GM23338 (cell line): ENCODE measurements at regions not wholly inside any gene's neighbourhood (a gene's known extent, or its start where the extent isn't known, plus 50 kb on each side); places are given as distances from the start of the nearest gene placed in this dataset.

Experiments used
- ATAC-seq: fragments of 200-7000 bp; cut with Tn5 transposase; 3 replicates; pipeline ENCODE4 v1.9.1; 2020
- DNase-seq: peaks from one replicate; pipeline ENCODE4 v3.0.0-alpha.2; 2015; ENCODE audit warnings: low spot score
- H2AFZ ChIP-seq: fragments of 200-600 bp; sonication (generic); 2 replicates; pipeline ENCODE4 v1.8.0; 2016; ENCODE audit warnings: antibody characterized with exemption, mild to moderate bottlenecking, moderate library complexity
- H3F3A ChIP-seq: fragments of 200-600 bp; sonication (generic); replicated peaks from 2 replicates; pipeline ENCODE4 v1.8.0; 2017; ENCODE audit warnings: antibody characterized with exemption, mixed run types, low read depth
- H3K27ac ChIP-seq: fragments of 200-600 bp; sonication (generic); 2 replicates; pipeline ENCODE4 v1.6.1; 2016; ENCODE audit warnings: low read depth
- H3K27me3 ChIP-seq: fragments of 200-600 bp; sonication (generic); 2 replicates; pipeline ENCODE4 v1.8.0; 2016; ENCODE audit warnings: mild to moderate bottlenecking, mixed run types, moderate library complexity; ENCODE audit not compliant: insufficient read depth
- H3K36me3 ChIP-seq: fragments of 200-600 bp; sonication (generic); 2 replicates; pipeline ENCODE4 v1.8.0; 2016; ENCODE audit warnings: mild to moderate bottlenecking; ENCODE audit not compliant: insufficient read depth
- H3K4me1 ChIP-seq: fragments of 200-600 bp; sonication (generic); 2 replicates; pipeline ENCODE4 v1.8.0; 2016; ENCODE audit warnings: mild to moderate bottlenecking, moderate library complexity; ENCODE audit not compliant: insufficient read depth
- H3K4me2 ChIP-seq: fragments of 200-600 bp; sonication (generic); 2 replicates; pipeline ENCODE4 v1.7.1; 2017; ENCODE audit warnings: mixed run types
- H3K4me3 ChIP-seq: fragments of 200-600 bp; sonication (generic); 2 replicates; pipeline ENCODE4 v1.6.1; 2016; ENCODE audit warnings: mixed run types
- H3K79me2 ChIP-seq: fragments of 200-600 bp; sonication (generic); replicated peaks from 2 replicates; pipeline ENCODE4 v1.8.0; 2017; ENCODE audit warnings: mild to moderate bottlenecking; ENCODE audit not compliant: insufficient read depth
- H3K9me2 ChIP-seq: fragments of 200-600 bp; sonication (generic); 2 replicates; pipeline ENCODE4 v1.8.0; 2017; ENCODE audit not compliant: insufficient read depth
- H4K20me1 ChIP-seq: fragments of 200-600 bp; sonication (generic); replicated peaks from 2 replicates; pipeline ENCODE4 v1.8.0; 2017; ENCODE audit warnings: mild to moderate bottlenecking; ENCODE audit not compliant: insufficient read depth
- H3K27ac Mint-ChIP-seq: 2 replicates; pipeline ENCODE4 v1.8.0; 2020; ENCODE audit warnings: inconsistent platforms, mild to moderate bottlenecking, moderate library complexity, mixed read lengths
- H3K27me3 Mint-ChIP-seq: 3 replicates; pipeline ENCODE4 v1.8.0; 2022; ENCODE audit warnings: low read depth, mild to moderate bottlenecking, moderate library complexity, mixed read lengths, inconsistent platforms; ENCODE audit not compliant: insufficient read depth, poor library complexity
- H3K36me3 Mint-ChIP-seq: 3 replicates; pipeline ENCODE4 v1.8.0; 2021; ENCODE audit warnings: low read depth, mild to moderate bottlenecking, inconsistent platforms, moderate library complexity, mixed read lengths
- H3K4me1 Mint-ChIP-seq: 3 replicates; pipeline ENCODE4 v1.8.0; 2020; ENCODE audit warnings: mild to moderate bottlenecking, inconsistent platforms, mixed read lengths
- H3K4me3 Mint-ChIP-seq: 3 replicates; pipeline ENCODE4 v1.8.0; 2021; ENCODE audit warnings: moderate library complexity, mild to moderate bottlenecking, inconsistent platforms, mixed read lengths
- H3K9me3 Mint-ChIP-seq: 3 replicates; pipeline ENCODE4 v1.8.0; 2020; ENCODE audit warnings: moderate library complexity, mild to moderate bottlenecking, inconsistent platforms, mixed read lengths
- EZH2 ChIP-seq: fragments of 200-600 bp; sonication (generic); IDR thresholded peaks from one replicate; pipeline ENCODE4 v1.8.0; 2017; ENCODE audit warnings: antibody characterized with exemption, mild to moderate bottlenecking, low read depth; ENCODE audit not compliant: unreplicated experiment
- JUNB ChIP-seq: IDR thresholded peaks from one replicate; pipeline ENCODE4 v1.6.1; 2016; ENCODE audit warnings: antibody characterized with exemption; ENCODE audit not compliant: unreplicated experiment
- NANOG ChIP-seq: IDR thresholded peaks from 2 replicates; pipeline ENCODE4 v1.6.1; 2016; ENCODE audit warnings: antibody characterized with exemption, borderline replicate concordance
- POLR2AphosphoS5 ChIP-seq: IDR thresholded peaks from 2 replicates; pipeline ENCODE4 v1.6.1; 2016; ENCODE audit warnings: antibody characterized with exemption, low read depth
- ZNF114 ChIP-seq: fragments of 250-450 bp; sonication (Bioruptor Pico); IDR thresholded peaks from 2 replicates; pipeline ENCODE4 v1.5.0; 2020; ENCODE audit warnings: mild to moderate bottlenecking, moderate library complexity
- ZNF331 ChIP-seq: fragments of 250-450 bp; sonication (Bioruptor Pico); IDR thresholded peaks from 2 replicates; pipeline ENCODE4 v1.5.0; 2020; ENCODE audit warnings: low read depth, mild to moderate bottlenecking, moderate library complexity
- TF ChIP-seq, protein P1 (sequence below): IDR thresholded peaks from one replicate; pipeline ENCODE4 v1.6.1; 2018; ENCODE audit warnings: antibody characterized with exemption; ENCODE audit not compliant: unreplicated experiment
- TF ChIP-seq, protein P2 (sequence below), 2 experiments: fragments of 200-600 bp in 1 of 2; sonication (generic) in 1 of 2; conservative IDR thresholded peaks; 2 replicates each; pipeline versions ENCODE4 v1.5.1 to v1.6.1; 2016 to 2017; ENCODE audit warnings: antibody characterized with exemption in 2 of 2, low read depth in 2 of 2, mild to moderate bottlenecking in 2 of 2, moderate library complexity in 1 of 2
- TF ChIP-seq, protein P3 (sequence below): IDR thresholded peaks from 2 replicates; pipeline ENCODE4 v1.6.1; 2016; ENCODE audit warnings: antibody characterized with exemption
- TF ChIP-seq, protein P4 (sequence below): fragments of 250-450 bp; sonication (Bioruptor Pico); IDR thresholded peaks from 2 replicates; pipeline ENCODE4 v1.5.0; 2020; ENCODE audit warnings: mild to moderate bottlenecking, moderate library complexity

DNA sequence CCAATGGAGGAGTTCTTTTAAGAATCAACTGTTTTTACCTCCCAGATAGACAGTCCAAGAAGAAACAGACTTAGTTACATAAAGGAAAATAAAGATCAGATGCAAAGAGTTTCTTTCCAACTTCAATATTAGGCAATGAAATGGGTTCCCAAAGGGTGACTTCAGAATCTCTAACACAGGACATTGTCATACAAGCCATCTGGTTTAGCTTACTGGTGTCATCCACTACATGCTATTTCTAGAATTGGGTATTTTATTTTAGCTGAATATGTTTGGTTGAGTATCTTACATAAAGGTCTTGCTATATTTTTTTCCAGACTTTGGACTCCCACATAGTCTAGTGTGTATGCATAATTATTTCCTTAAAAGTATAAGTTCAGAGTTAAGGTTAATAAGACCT, 162.1 kb upstream of the SLC7A11 start:
- ATAC-seq (no peak), DNase-seq (no peak)
- TF ChIP-seq, protein P1, sequence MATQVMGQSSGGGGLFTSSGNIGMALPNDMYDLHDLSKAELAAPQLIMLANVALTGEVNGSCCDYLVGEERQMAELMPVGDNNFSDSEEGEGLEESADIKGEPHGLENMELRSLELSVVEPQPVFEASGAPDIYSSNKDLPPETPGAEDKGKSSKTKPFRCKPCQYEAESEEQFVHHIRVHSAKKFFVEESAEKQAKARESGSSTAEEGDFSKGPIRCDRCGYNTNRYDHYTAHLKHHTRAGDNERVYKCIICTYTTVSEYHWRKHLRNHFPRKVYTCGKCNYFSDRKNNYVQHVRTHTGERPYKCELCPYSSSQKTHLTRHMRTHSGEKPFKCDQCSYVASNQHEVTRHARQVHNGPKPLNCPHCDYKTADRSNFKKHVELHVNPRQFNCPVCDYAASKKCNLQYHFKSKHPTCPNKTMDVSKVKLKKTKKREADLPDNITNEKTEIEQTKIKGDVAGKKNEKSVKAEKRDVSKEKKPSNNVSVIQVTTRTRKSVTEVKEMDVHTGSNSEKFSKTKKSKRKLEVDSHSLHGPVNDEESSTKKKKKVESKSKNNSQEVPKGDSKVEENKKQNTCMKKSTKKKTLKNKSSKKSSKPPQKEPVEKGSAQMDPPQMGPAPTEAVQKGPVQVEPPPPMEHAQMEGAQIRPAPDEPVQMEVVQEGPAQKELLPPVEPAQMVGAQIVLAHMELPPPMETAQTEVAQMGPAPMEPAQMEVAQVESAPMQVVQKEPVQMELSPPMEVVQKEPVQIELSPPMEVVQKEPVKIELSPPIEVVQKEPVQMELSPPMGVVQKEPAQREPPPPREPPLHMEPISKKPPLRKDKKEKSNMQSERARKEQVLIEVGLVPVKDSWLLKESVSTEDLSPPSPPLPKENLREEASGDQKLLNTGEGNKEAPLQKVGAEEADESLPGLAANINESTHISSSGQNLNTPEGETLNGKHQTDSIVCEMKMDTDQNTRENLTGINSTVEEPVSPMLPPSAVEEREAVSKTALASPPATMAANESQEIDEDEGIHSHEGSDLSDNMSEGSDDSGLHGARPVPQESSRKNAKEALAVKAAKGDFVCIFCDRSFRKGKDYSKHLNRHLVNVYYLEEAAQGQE: no peak
- TF ChIP-seq ZNF114 (CRISPR knock-in tag) (no peak), NANOG (no peak), ZNF331 (no peak), JUNB (no peak), EZH2 (no peak), POLR2AphosphoS5 (no peak)
- Mint-ChIP-seq H3K27me3 (peaks cover 3% of the 10 kb centered on the region), H3K4me3 (no peak overlapping the region), H3K36me3 (no peaks in the 10 kb centered on the region), H3K27ac (no peak overlapping the region), H3K4me1 (peaks cover 13% of the 10 kb centered on the region; the same call in 2 of the 3 replicates), H3K9me3 (peaks cover 3% of the 10 kb centered on the region; the same call in 1 of the 3 replicates)
- Histone ChIP-seq H3K27me3 (no peaks in the 10 kb centered on the region), H3K36me3 (no peaks in the 10 kb centered on the region), H3K27ac (no peak overlapping the region), H3K4me3 (no peak overlapping the region), H3K4me1 (peaks cover 9% of the 10 kb centered on the region), H3F3A (no peaks in the 10 kb centered on the region), H4K20me1 (no peaks in the 10 kb centered on the region), H3K9me2 (no peaks in the 10 kb centered on the region; the same call in 1 of the 2 replicates), H2AFZ (no peak overlapping the region), H3K79me2 (no peaks in the 10 kb centered on the region), H3K4me2 (no peak overlapping the region)

DNA sequence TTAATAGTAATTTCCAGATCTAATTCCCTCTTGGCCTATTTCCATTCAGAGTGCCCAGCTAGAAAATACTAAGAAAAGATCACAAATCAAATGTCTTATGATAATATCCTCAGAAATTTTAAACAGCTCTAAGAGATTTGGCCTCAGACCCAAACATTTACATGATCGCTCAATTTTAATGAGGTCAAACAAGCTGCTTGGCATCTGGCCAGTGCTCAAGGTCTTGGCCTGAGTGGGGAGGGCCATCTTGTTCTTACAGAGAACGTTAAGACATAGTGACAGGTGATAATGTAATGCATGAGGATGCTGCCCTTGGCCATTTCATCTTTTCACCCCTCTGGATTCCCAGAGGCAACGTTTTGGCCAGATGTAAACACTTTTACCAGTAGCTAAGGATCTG, 159.2 kb upstream of the SLC7A11 start:
- Histone ChIP-seq H4K20me1 (no peaks in the 10 kb centered on the region), H3F3A (no peaks in the 10 kb centered on the region), H3K27ac (no peak overlapping the region), H3K4me1 (peaks cover 12% of the 10 kb centered on the region; the same call in 1 of the 2 replicates), H3K79me2 (no peaks in the 10 kb centered on the region), H3K4me2 (no peak overlapping the region), H3K4me3 (no peak overlapping the region), H3K36me3 (no peaks in the 10 kb centered on the region), H2AFZ (no peak overlapping the region), H3K9me2 (no peaks in the 10 kb centered on the region; the same call in 1 of the 2 replicates), H3K27me3 (no peaks in the 10 kb centered on the region)
- Mint-ChIP-seq H3K36me3 (no peaks in the 10 kb centered on the region), H3K27ac (no peak overlapping the region), H3K27me3 (peaks cover 3% of the 10 kb centered on the region), H3K4me1 (peaks cover 14% of the 10 kb centered on the region; the same call in 2 of the 3 replicates), H3K9me3 (peaks cover 3% of the 10 kb centered on the region; the same call in 1 of the 3 replicates), H3K4me3 (no peak overlapping the region)
- ATAC-seq: no peak
- no peak for DNase-seq
- TF ChIP-seq, protein P2, sequence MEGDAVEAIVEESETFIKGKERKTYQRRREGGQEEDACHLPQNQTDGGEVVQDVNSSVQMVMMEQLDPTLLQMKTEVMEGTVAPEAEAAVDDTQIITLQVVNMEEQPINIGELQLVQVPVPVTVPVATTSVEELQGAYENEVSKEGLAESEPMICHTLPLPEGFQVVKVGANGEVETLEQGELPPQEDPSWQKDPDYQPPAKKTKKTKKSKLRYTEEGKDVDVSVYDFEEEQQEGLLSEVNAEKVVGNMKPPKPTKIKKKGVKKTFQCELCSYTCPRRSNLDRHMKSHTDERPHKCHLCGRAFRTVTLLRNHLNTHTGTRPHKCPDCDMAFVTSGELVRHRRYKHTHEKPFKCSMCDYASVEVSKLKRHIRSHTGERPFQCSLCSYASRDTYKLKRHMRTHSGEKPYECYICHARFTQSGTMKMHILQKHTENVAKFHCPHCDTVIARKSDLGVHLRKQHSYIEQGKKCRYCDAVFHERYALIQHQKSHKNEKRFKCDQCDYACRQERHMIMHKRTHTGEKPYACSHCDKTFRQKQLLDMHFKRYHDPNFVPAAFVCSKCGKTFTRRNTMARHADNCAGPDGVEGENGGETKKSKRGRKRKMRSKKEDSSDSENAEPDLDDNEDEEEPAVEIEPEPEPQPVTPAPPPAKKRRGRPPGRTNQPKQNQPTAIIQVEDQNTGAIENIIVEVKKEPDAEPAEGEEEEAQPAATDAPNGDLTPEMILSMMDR (conservative IDR thresholded peaks at IDR 0.05; ENCODE audit: low read depth in 2 of 2): no peak
- TF ChIP-seq, protein P3, sequence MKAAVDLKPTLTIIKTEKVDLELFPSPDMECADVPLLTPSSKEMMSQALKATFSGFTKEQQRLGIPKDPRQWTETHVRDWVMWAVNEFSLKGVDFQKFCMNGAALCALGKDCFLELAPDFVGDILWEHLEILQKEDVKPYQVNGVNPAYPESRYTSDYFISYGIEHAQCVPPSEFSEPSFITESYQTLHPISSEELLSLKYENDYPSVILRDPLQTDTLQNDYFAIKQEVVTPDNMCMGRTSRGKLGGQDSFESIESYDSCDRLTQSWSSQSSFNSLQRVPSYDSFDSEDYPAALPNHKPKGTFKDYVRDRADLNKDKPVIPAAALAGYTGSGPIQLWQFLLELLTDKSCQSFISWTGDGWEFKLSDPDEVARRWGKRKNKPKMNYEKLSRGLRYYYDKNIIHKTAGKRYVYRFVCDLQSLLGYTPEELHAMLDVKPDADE: no peak
- TF ChIP-seq ZNF114 (CRISPR knock-in tag): no peak
- TF ChIP-seq, protein P4, sequence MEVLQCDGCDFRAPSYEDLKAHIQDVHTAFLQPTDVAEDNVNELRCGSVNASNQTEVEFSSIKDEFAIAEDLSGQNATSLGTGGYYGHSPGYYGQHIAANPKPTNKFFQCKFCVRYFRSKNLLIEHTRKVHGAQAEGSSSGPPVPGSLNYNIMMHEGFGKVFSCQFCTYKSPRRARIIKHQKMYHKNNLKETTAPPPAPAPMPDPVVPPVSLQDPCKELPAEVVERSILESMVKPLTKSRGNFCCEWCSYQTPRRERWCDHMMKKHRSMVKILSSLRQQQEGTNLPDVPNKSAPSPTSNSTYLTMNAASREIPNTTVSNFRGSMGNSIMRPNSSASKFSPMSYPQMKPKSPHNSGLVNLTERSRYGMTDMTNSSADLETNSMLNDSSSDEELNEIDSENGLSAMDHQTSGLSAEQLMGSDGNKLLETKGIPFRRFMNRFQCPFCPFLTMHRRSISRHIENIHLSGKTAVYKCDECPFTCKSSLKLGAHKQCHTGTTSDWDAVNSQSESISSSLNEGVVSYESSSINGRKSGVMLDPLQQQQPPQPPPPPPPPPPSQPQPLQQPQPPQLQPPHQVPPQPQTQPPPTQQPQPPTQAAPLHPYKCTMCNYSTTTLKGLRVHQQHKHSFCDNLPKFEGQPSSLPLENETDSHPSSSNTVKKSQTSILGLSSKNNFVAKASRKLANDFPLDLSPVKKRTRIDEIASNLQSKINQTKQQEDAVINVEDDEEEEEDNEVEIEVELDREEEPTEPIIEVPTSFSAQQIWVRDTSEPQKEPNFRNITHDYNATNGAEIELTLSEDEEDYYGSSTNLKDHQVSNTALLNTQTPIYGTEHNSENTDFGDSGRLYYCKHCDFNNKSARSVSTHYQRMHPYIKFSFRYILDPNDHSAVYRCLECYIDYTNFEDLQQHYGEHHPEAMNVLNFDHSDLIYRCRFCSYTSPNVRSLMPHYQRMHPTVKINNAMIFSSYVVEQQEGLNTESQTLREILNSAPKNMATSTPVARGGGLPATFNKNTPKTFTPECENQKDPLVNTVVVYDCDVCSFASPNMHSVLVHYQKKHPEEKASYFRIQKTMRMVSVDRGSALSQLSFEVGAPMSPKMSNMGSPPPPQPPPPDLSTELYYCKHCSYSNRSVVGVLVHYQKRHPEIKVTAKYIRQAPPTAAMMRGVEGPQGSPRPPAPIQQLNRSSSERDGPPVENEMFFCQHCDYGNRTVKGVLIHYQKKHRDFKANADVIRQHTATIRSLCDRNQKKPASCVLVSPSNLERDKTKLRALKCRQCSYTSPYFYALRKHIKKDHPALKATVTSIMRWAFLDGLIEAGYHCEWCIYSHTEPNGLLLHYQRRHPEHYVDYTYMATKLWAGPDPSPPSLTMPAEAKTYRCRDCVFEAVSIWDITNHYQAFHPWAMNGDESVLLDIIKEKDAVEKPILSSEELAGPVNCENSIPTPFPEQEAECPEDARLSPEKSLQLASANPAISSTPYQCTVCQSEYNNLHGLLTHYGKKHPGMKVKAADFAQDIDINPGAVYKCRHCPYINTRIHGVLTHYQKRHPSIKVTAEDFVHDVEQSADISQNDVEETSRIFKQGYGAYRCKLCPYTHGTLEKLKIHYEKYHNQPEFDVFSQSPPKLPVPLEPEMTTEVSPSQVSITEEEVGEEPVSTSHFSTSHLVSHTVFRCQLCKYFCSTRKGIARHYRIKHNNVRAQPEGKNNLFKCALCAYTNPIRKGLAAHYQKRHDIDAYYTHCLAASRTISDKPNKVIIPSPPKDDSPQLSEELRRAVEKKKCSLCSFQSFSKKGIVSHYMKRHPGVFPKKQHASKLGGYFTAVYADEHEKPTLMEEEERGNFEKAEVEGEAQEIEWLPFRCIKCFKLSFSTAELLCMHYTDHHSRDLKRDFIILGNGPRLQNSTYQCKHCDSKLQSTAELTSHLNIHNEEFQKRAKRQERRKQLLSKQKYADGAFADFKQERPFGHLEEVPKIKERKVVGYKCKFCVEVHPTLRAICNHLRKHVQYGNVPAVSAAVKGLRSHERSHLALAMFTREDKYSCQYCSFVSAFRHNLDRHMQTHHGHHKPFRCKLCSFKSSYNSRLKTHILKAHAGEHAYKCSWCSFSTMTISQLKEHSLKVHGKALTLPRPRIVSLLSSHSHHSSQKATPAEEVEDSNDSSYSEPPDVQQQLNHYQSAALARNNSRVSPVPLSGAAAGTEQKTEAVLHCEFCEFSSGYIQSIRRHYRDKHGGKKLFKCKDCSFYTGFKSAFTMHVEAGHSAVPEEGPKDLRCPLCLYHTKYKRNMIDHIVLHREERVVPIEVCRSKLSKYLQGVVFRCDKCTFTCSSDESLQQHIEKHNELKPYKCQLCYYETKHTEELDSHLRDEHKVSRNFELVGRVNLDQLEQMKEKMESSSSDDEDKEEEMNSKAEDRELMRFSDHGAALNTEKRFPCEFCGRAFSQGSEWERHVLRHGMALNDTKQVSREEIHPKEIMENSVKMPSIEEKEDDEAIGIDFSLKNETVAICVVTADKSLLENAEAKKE (CRISPR knock-in tag): no peak
- no peak for TF ChIP-seq ZNF331
